Ovary (tissue), 7 donors: ENCODE measurements at regions not wholly inside any gene's neighbourhood (a gene's known extent, or its start where the extent isn't known, plus 50 kb on each side); places are given as distances from the start of the nearest gene placed in this dataset.

Experiments used
- DNase-seq, 5 donors: peaks; one replicate each; pipeline ENCODE4 v3.0.0-alpha.2; 2019 to 2020
- H3K27ac ChIP-seq, 2 donors: fragments of 200-600 bp; one replicate each; pipeline versions ENCODE4 v1.5.1 to v1.8.0; 2019 to 2022
- H3K27me3 ChIP-seq: fragments of 200-600 bp; one replicate; pipeline ENCODE4 v1.8.0; 2022
- H3K36me3 ChIP-seq: fragments of 200-600 bp; sonication (generic); one replicate; pipeline ENCODE4 v1.5.1; 2019
- H3K4me1 ChIP-seq: one replicate; pipeline ENCODE4 v1.8.1; 2013; ENCODE audit warnings: mild to moderate bottlenecking, moderate library complexity; ENCODE audit not compliant: insufficient read depth
- H3K4me3 ChIP-seq: fragments of 200-600 bp; sonication (generic); one replicate; pipeline ENCODE4 v1.5.1; 2017
- H3K9me3 ChIP-seq, 2 donors: fragments of 200-600 bp in 1 of 2; sonication (generic) in 1 of 2; one replicate each; pipeline versions ENCODE4 v1.5.1 to v1.8.1; 2013 to 2019; ENCODE audit warnings: mild to moderate bottlenecking in 1 of 2, moderate library complexity in 1 of 2
- EP300 ChIP-seq: sonication (generic); formaldehyde crosslinking; IDR thresholded peaks from one replicate; pipeline ENCODE4 v1.6.1; 2017; ENCODE audit warnings: antibody characterized with exemption
- POLR2A ChIP-seq: fragments of 450-650 bp; IDR thresholded peaks from one replicate; pipeline ENCODE4 v1.6.1; 2017; ENCODE audit warnings: antibody characterized with exemption, mild to moderate bottlenecking, moderate library complexity
- WGBS, 3 donors: extraction: QIAGEN DNeasy Blood & Tissue Kit in 1 of 3; methylation state at CpG; one replicate each; pipeline versions ENCODE4 v1.1.5 to v1.1.7; 2013 to 2017; 5-methylcytosine and 5-hydroxymethylcytosine counted together
- intact Hi-C, 4 donors: fragments of 100-400 bp; cut with DNase I; formaldehyde crosslinking; loops; one replicate each; pipeline versions ENCODE4 v1.11.0 to v1.15.1; 2022 to 2023
- TF ChIP-seq, protein P1 (sequence below), 3 donors: fragments of 450-650 bp in 2 of 3; fragments of 200-600 bp in 1 of 3; IDR thresholded peaks; one replicate each; pipeline versions ENCODE4 v1.5.1 to v1.8.0; 2016 to 2022; ENCODE audit warnings: antibody characterized with exemption in 3 of 3, mild to moderate bottlenecking in 1 of 3
- donor health status: DM: no; HTN: no; CAD: no; lungs with moderate emphysema.
- donor health status: DM: no; HTN: no; CAD: no.
- donor health status: Bipolar disorder and iron deficiency.
- donor health status: DM: no; HTN: no; CAD: no.
- donor health status: DM: yes; HTN: yes; CAD: no.

- Histone ChIP-seq H3K9me3 (no peaks in the 10 kb centered on the region), H3K27ac (no peak overlapping the region), H3K4me3 (no peak overlapping the region), H3K36me3 (no peaks in the 10 kb centered on the region), H3K4me1 (no peaks in the 10 kb centered on the region), H3K27me3 (no peaks in the 10 kb centered on the region)
- 92 to 96% (median 95%) methylated on average over 2 of the region's 2 CpGs for WGBS, 3 donors
- intact Hi-C loops, result no loop called here
- TF ChIP-seq POLR2A, result no peak
- TF ChIP-seq, protein P1, sequence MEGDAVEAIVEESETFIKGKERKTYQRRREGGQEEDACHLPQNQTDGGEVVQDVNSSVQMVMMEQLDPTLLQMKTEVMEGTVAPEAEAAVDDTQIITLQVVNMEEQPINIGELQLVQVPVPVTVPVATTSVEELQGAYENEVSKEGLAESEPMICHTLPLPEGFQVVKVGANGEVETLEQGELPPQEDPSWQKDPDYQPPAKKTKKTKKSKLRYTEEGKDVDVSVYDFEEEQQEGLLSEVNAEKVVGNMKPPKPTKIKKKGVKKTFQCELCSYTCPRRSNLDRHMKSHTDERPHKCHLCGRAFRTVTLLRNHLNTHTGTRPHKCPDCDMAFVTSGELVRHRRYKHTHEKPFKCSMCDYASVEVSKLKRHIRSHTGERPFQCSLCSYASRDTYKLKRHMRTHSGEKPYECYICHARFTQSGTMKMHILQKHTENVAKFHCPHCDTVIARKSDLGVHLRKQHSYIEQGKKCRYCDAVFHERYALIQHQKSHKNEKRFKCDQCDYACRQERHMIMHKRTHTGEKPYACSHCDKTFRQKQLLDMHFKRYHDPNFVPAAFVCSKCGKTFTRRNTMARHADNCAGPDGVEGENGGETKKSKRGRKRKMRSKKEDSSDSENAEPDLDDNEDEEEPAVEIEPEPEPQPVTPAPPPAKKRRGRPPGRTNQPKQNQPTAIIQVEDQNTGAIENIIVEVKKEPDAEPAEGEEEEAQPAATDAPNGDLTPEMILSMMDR (IDR thresholded peaks at IDR 0.05), result no peak
- TF ChIP-seq EP300, result no peak
- no peak for DNase-seq
Measured at GRCh38 chr6:145442110-145442509, 293.2 kb downstream of the EPM2A start.

DNA sequence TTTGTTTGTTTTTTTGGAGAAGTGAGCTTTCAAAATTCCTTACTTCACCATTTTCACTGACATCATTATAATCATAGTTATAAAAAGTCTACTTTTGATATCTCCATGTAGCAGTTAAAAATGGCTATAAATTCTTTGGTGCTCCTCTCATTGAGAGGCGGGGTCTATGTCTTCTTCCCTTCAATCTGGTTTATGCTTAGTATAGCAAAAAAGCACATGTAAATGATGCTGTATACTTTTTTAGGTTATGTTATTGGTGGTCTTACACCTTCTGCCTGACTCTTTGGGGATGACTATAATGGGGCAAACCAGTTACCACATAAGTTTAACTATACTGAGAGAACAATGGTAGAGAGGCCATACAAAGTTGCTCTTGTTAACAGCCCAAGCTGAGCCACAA lies 289.6 kb downstream of the EPM2A start:
- Histone ChIP-seq H3K4me1 (no peaks in the 10 kb centered on the region), H3K9me3 (no peaks in the 10 kb centered on the region), H3K27ac (no peak overlapping the region), H3K36me3 (no peaks in the 10 kb centered on the region), H3K27me3 (no peaks in the 10 kb centered on the region), H3K4me3 (no peak overlapping the region)
- intact Hi-C loops, result no loop called here
- TF ChIP-seq POLR2A (no peak), EP300 (no peak)
- TF ChIP-seq, protein P1 (IDR thresholded peaks at IDR 0.05), result no peak
- WGBS, 3 donors, result 70 to 90% (median 81%) methylated on average over 1 of the region's 1 CpG
- DNase-seq, result no peak

GRCh38 chr6:145451029-145451428 lies 284.3 kb downstream of the EPM2A start:
- Histone ChIP-seq H3K27ac (no peak overlapping the region), H3K27me3 (no peaks in the 10 kb centered on the region), H3K4me1 (no peaks in the 10 kb centered on the region), H3K4me3 (no peak overlapping the region), H3K9me3 (no peaks in the 10 kb centered on the region), H3K36me3 (no peaks in the 10 kb centered on the region)
- WGBS, 3 donors, result 94 to 98% (median 95%) methylated on average over 1 of the region's 1 CpG
- intact Hi-C loops, result loop anchor here in 1 of 4 donors (2.0 to 10.0 kb wide), 2 partner anchors 62 to 654 kb away; no protein-coding TSS in a partner anchor
- TF ChIP-seq EP300 (no peak), POLR2A (no peak)
- TF ChIP-seq, protein P1 (IDR thresholded peaks at IDR 0.05), result no peak
- no peak for DNase-seq

DNA sequence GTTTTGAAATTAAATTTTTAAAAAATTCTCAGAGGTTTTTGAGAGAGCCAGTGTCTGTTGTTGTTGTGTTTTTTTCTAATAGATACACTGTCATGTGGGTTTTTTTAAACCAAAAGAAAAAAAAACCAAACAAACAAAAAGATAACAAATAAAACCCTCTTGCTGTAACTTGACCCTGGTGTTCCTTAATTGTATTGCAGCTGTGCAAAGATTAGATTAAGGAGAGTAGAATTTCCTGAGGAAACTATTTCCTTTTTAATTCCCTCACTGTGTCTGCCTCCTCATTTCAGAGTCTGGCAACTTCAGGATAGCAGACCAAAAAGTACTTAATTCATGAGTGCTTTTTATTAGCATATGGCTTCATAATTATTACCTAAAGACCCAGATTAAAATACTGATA lies 281.9 kb downstream of the EPM2A start:
- no peak for TF ChIP-seq POLR2A
- TF ChIP-seq, protein P1 (IDR thresholded peaks at IDR 0.05), result no peak
- no peak for TF ChIP-seq EP300
- intact Hi-C loops, result loop anchor here in 1 of 4 donors (10.0 kb wide), 1 partner anchor 651 kb away; no protein-coding TSS in a partner anchor
- no peak for DNase-seq
- Histone ChIP-seq H3K4me3 (no peak overlapping the region), H3K27me3 (no peaks in the 10 kb centered on the region), H3K27ac (no peak overlapping the region), H3K36me3 (no peaks in the 10 kb centered on the region), H3K4me1 (no peaks in the 10 kb centered on the region), H3K9me3 (no peaks in the 10 kb centered on the region)
